ENCODE measurements at regions not wholly inside any gene's neighbourhood (a gene's known extent, or its start where the extent isn't known, plus 50 kb on each side); places are given as distances from the start of the nearest gene placed in this dataset.

DNA sequence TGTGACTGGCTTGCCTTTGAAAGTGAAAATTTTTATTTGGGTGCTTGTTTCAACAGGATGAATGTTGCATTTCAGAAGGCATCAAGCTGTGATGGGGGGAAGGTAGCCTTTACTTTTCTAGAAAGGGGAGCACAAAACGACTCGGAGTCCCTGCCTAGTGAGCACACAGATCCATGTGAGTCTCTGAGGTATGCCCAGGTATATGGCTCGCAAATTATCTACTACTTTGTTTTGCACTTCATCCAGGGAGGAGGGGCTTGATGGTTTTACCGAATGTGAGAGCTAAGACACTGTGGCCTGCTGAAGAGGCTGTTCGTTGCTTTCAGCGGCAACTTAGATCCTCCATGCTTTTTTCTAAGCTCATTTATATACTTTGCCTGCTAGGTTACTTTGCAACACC lies 537.7 kb upstream of the PTBP2 start:
- Histone ChIP-seq H3K23me2 (ENCODE audit: low read depth, low read length) (no peaks in the 10 kb centered on the region), H3K4ac (replicated peaks; ENCODE audit: insufficient read length, low read depth, low read length) (no peak overlapping the region), H3K4me3 (ENCODE audit: extremely low read depth in 1 of 4, insufficient read depth in 2 of 4, low read depth in 3 of 4, low read length in 4 of 4) (no peak overlapping the region), H3K36me3 (ENCODE audit: control insufficient read depth in 2 of 4, insufficient read depth in 4 of 4, low read length in 3 of 4) (no peaks in the 10 kb centered on the region), H2BK120ac (replicated peaks; ENCODE audit: low read depth, low read length) (peak overlapping the region; percentile 18), H3K4me2 (ENCODE audit: insufficient read depth in 1 of 2, low read depth in 2 of 2, low read length in 2 of 2) (peak overlapping the region; percentile 25 to 57), H3K4me1 (replicated peaks in 1 of 4; ENCODE audit: control insufficient read depth in 3 of 4, insufficient read depth in 4 of 4, low read length in 3 of 4) (peaks cover 0 to 26% (median 4%) of the 10 kb centered on the region in 4 experiments; a peak in 2 of 7 replicates), H2AK5ac (ENCODE audit: low read depth, low read length) (no peak overlapping the region), H3K27me3 (replicated peaks in 1 of 4; ENCODE audit: control insufficient read depth in 3 of 4, extremely low read depth in 1 of 4, insufficient read depth in 3 of 4, low read length in 3 of 4) (no peaks in the 10 kb centered on the region), H4K8ac (ENCODE audit: extremely low read depth, insufficient read depth, low read length) (no peak overlapping the region), H3K79me1 (ENCODE audit: low read depth, low read length) (no peaks in the 10 kb centered on the region), H4K20me1 (replicated peaks in 1 of 2; ENCODE audit: control insufficient read depth in 1 of 2, insufficient read depth in 2 of 2, low read length in 2 of 2) (no peaks in the 10 kb centered on the region), H3K18ac (ENCODE audit: extremely low read depth, low read length) (no peak overlapping the region; the same call in 1 of the 2 replicates), H3K9me3 (ENCODE audit: insufficient read depth in 2 of 2, low read depth in 1 of 2, low read length in 1 of 2) (no peaks in the 10 kb centered on the region), H2AFZ (ENCODE audit: low read length) (peak overlapping the region; percentile 80), H3K9ac (replicated peaks in 1 of 4; ENCODE audit: extremely low read depth in 1 of 4, low read depth in 3 of 4, low read length in 3 of 4) (no peak overlapping the region), H2BK20ac (ENCODE audit: low read length) (no peak overlapping the region), H3K27ac (ENCODE audit: low read depth, low read length) (no peak overlapping the region), H3K56ac (replicated peaks; ENCODE audit: insufficient read length, low read depth, low read length) (no peak overlapping the region), H2BK5ac (ENCODE audit: low read depth, low read length) (no peak overlapping the region), H3K79me2 (ENCODE audit: control insufficient read depth in 1 of 2, insufficient read depth in 2 of 2, low read length in 2 of 2) (no peaks in the 10 kb centered on the region), H3K14ac (ENCODE audit: insufficient read length) (no peak overlapping the region), H4K5ac (ENCODE audit: insufficient read length, low read depth, low read length) (peak overlapping the region; percentile 83), H2BK15ac (ENCODE audit: low read length) (no peak overlapping the region), H2BK12ac (ENCODE audit: low read depth, low read length) (no peak overlapping the region; the same call in 1 of the 2 replicates), H3K23ac (ENCODE audit: insufficient read length) (no peak overlapping the region), H4K91ac (replicated peaks; ENCODE audit: insufficient read length, low read length) (peak overlapping the region; percentile 17)
- FAIRE-seq: no peak
- ChIA-PET POLR2A (ENCODE audit: partially characterized antibody) (no interaction called here), CTCF (ENCODE audit: partially characterized antibody) (interaction anchor here (0.9 kb wide), 1 partner anchor 15 kb away, joined by 3 read pairs; no protein-coding TSS in a partner anchor)
- no peak for TF ChIP-seq HDAC6 (IDR thresholded peaks at IDR 0.05; ENCODE audit: low read depth, low read length)
- TF ChIP-seq SIN3A (conservative IDR thresholded peaks at IDR 0.05 in 1 of 2, IDR thresholded peaks at IDR 0.05 in 1 of 2; ENCODE audit: low read depth in 1 of 2, low read length in 2 of 2): no peak
- DNase-seq (ENCODE audit: low read depth in 1 of 2, low spot score in 2 of 2): no peak
- WGBS, 2 experiments (ENCODE audit: extremely low coverage in 1 of 2, insufficient coverage in 1 of 2, insufficient read length in 1 of 2, insufficient replicate concordance in 2 of 2, low coverage in 1 of 2, low lambda C conversion rate in 2 of 2, missing lambda C conversion rate in 1 of 2): 64% methylated on average over 6 of the region's 6 CpGs; no CpG with 5 or more reads in 1 of the 2 experiments

All from H1 (cell line).